ENCODE measurements at regions not wholly inside any gene's neighbourhood (a gene's known extent, or its start where the extent isn't known, plus 50 kb on each side); places are given as distances from the start of the nearest gene placed in this dataset.

- ChIA-PET SMC1A (ENCODE audit: uncharacterized antibody, unreplicated experiment) (no interaction called here), POLR2A (no interaction called here), CTCF (no interaction called here), RAD21 (ENCODE audit: unreplicated experiment) (interaction anchor here (0.6 kb wide), 1 partner anchor 59 kb away, joined by 3 read pairs; no protein-coding TSS in a partner anchor)
- ATAC-seq (no peak), DNase-seq (ENCODE audit: low read depth, low spot score) (no peak), FAIRE-seq (no peak)
- Histone ChIP-seq H3K79me2 (ENCODE audit: control insufficient read depth, insufficient read depth, low read length) (no peaks in the 10 kb centered on the region), H3K27ac (ENCODE audit: control insufficient read depth, insufficient read depth) (no peak overlapping the region), H4K20me1 (ENCODE audit: control insufficient read depth, insufficient read depth) (no peaks in the 10 kb centered on the region), H2AFZ (ENCODE audit: control insufficient read depth, low read depth, low read length) (no peak overlapping the region), H3K4me2 (ENCODE audit: control insufficient read depth, insufficient read depth) (no peak overlapping the region), H3K27me3 (replicated peaks in 1 of 2; ENCODE audit: control insufficient read depth in 2 of 2, insufficient read depth in 2 of 2, low read length in 1 of 2) (no peaks in the 10 kb centered on the region), H3K9ac (ENCODE audit: control insufficient read depth, insufficient read depth, low read length) (no peak overlapping the region), H3K4me1 (ENCODE audit: control insufficient read depth, insufficient read depth, low read length) (no peaks in the 10 kb centered on the region), H3K36me3 (ENCODE audit: control insufficient read depth in 2 of 2, insufficient read depth in 2 of 2, low read length in 1 of 2) (no peaks in the 10 kb centered on the region), H3K9me3 (replicated peaks; ENCODE audit: control insufficient read depth, insufficient read depth, low read length) (no peaks in the 10 kb centered on the region), H3K4me3 (no peak overlapping the region)
- 0% methylated on average over 1 of the region's 1 CpG for WGBS (ENCODE audit: insufficient coverage, insufficient replicate concordance, low lambda C conversion rate, missing lambda C conversion rate)
- TF ChIP-seq ZNF622 (IDR thresholded peaks at IDR 0.05) = no peak
- no peak for TF ChIP-seq ZNF592 (IDR thresholded peaks at IDR 0.05)
- TF ChIP-seq ZZZ3 (IDR thresholded peaks at IDR 0.05; ENCODE audit: control insufficient read depth, insufficient read length, low read depth) = no peak
- TF ChIP-seq ZSCAN29 (IDR thresholded peaks at IDR 0.05) = no peak
- no peak for TF ChIP-seq ASH2L (IDR thresholded peaks at IDR 0.05; ENCODE audit: borderline replicate concordance, low read depth)
- no peak for TF ChIP-seq MAX (IDR thresholded peaks at IDR 0.05; ENCODE audit: low read depth, low read length)
- no peak for TF ChIP-seq SP1 (IDR thresholded peaks at IDR 0.05; ENCODE audit: low read depth, low read length)
- in situ Hi-C loops (cut with MboI) (no loop called here), intact Hi-C loops (cut with micrococcal nuclease; ENCODE audit: unreplicated experiment) (no loop called here)
- no TSS peak for BruUV-seq (replicated peaks)
These were observed 157.4 kb upstream of the AGTR1 start for GRCh38 chr3:148540266-148540665.
